ENCODE measurements at regions not wholly inside any gene's neighbourhood (a gene's known extent, or its start where the extent isn't known, plus 50 kb on each side); places are given as distances from the start of the nearest gene placed in this dataset.

- Histone ChIP-seq H3K27ac (ENCODE audit: low read depth, low read length) (no peak overlapping the region), H3K4me3 (ENCODE audit: low read depth, low read length) (no peak overlapping the region), H3K27me3 (ENCODE audit: insufficient read depth, low read length) (no peaks in the 10 kb centered on the region), H3K4me1 (ENCODE audit: control insufficient read depth, insufficient read depth, low read length, unreplicated experiment) (no peaks in the 10 kb centered on the region), H3K79me2 (ENCODE audit: control insufficient read depth, insufficient read depth, low read length, unreplicated experiment) (no peaks in the 10 kb centered on the region), H3K36me3 (ENCODE audit: insufficient read depth, low read length) (no peaks in the 10 kb centered on the region), H2AFZ (ENCODE audit: low read length, unreplicated experiment) (no peak overlapping the region)
Measured at GRCh38 chr2:181380581-181380980, 76.6 kb upstream of the ITGA4 start.

GRCh38 chr2:181384923-181385322, 72.3 kb upstream of the ITGA4 start:
- Histone ChIP-seq H3K4me3 (ENCODE audit: low read depth, low read length) (no peak overlapping the region), H3K4me1 (ENCODE audit: control insufficient read depth, insufficient read depth, low read length, unreplicated experiment) (no peaks in the 10 kb centered on the region), H2AFZ (ENCODE audit: low read length, unreplicated experiment) (no peak overlapping the region), H3K27ac (ENCODE audit: low read depth, low read length) (no peak overlapping the region), H3K27me3 (ENCODE audit: insufficient read depth, low read length) (no peaks in the 10 kb centered on the region), H3K36me3 (ENCODE audit: insufficient read depth, low read length) (no peaks in the 10 kb centered on the region), H3K79me2 (ENCODE audit: control insufficient read depth, insufficient read depth, low read length, unreplicated experiment) (no peaks in the 10 kb centered on the region)

- Histone ChIP-seq H3K27ac (ENCODE audit: low read depth, low read length) (no peak overlapping the region), H3K79me2 (ENCODE audit: control insufficient read depth, insufficient read depth, low read length, unreplicated experiment) (no peaks in the 10 kb centered on the region), H3K27me3 (ENCODE audit: insufficient read depth, low read length) (no peaks in the 10 kb centered on the region), H3K4me3 (ENCODE audit: low read depth, low read length) (no peak overlapping the region), H2AFZ (ENCODE audit: low read length, unreplicated experiment) (no peak overlapping the region), H3K4me1 (ENCODE audit: control insufficient read depth, insufficient read depth, low read length, unreplicated experiment) (no peaks in the 10 kb centered on the region), H3K36me3 (ENCODE audit: insufficient read depth, low read length) (no peaks in the 10 kb centered on the region)
Measured at GRCh38 chr2:181389524-181389923, 67.7 kb upstream of the ITGA4 start.

- no peaks in the 10 kb centered on the region for H3K4me1 ChIP-seq (ENCODE audit: control insufficient read depth, insufficient read depth, low read length, unreplicated experiment)
Measured at GRCh38 chr2:181393472-181393871, 63.7 kb upstream of the ITGA4 start.

GRCh38 chr2:181394741-181395437, 62.3 kb upstream of the ITGA4 start:
- Histone ChIP-seq H2AFZ (ENCODE audit: low read length, unreplicated experiment) (no peak overlapping the region), H3K79me2 (ENCODE audit: control insufficient read depth, insufficient read depth, low read length, unreplicated experiment) (no peaks in the 10 kb centered on the region), H3K4me1 (ENCODE audit: control insufficient read depth, insufficient read depth, low read length, unreplicated experiment) (no peaks in the 10 kb centered on the region), H3K27me3 (ENCODE audit: insufficient read depth, low read length) (no peaks in the 10 kb centered on the region), H3K27ac (ENCODE audit: low read depth, low read length) (no peak overlapping the region), H3K4me3 (ENCODE audit: low read depth, low read length) (no peak overlapping the region), H3K36me3 (ENCODE audit: insufficient read depth, low read length) (no peaks in the 10 kb centered on the region)

More at GRCh38 chr2:181393472-181393871, 63.7 kb upstream of the ITGA4 start:
- peak overlapping the region; percentile 82 for H2AFZ ChIP-seq (ENCODE audit: low read length, unreplicated experiment)
- H3K27ac ChIP-seq (ENCODE audit: low read depth, low read length) = peak overlapping the region; percentile 77
- H3K36me3 ChIP-seq (ENCODE audit: insufficient read depth, low read length) = no peaks in the 10 kb centered on the region
- no peaks in the 10 kb centered on the region for H3K79me2 ChIP-seq (ENCODE audit: control insufficient read depth, insufficient read depth, low read length, unreplicated experiment)
- peak overlapping the region; percentile 49 for H3K4me3 ChIP-seq (ENCODE audit: low read depth, low read length)
- H3K27me3 ChIP-seq (ENCODE audit: insufficient read depth, low read length) = no peaks in the 10 kb centered on the region

- H3K4me1 ChIP-seq (ENCODE audit: control insufficient read depth, insufficient read depth, low read length, unreplicated experiment) = no peaks in the 10 kb centered on the region
- no peak overlapping the region for H3K27ac ChIP-seq (ENCODE audit: low read depth, low read length)
- H3K36me3 ChIP-seq (ENCODE audit: insufficient read depth, low read length) = no peaks in the 10 kb centered on the region
- no peaks in the 10 kb centered on the region for H3K79me2 ChIP-seq (ENCODE audit: control insufficient read depth, insufficient read depth, low read length, unreplicated experiment)
- no peaks in the 10 kb centered on the region for H3K27me3 ChIP-seq (ENCODE audit: insufficient read depth, low read length)
- H2AFZ ChIP-seq (ENCODE audit: low read length, unreplicated experiment) = no peak overlapping the region
- no peak overlapping the region for H3K4me3 ChIP-seq (ENCODE audit: low read depth, low read length)
Measured at GRCh38 chr2:181395851-181396250, 61.3 kb upstream of the ITGA4 start.

- no peaks in the 10 kb centered on the region for H3K27me3 ChIP-seq (ENCODE audit: insufficient read depth, low read length)
- H3K36me3 ChIP-seq (ENCODE audit: insufficient read depth, low read length) = no peaks in the 10 kb centered on the region
- H3K79me2 ChIP-seq (ENCODE audit: control insufficient read depth, insufficient read depth, low read length, unreplicated experiment) = no peaks in the 10 kb centered on the region
- no peak overlapping the region for H2AFZ ChIP-seq (ENCODE audit: low read length, unreplicated experiment)
- no peaks in the 10 kb centered on the region for H3K4me1 ChIP-seq (ENCODE audit: control insufficient read depth, insufficient read depth, low read length, unreplicated experiment)
- no peak overlapping the region for H3K27ac ChIP-seq (ENCODE audit: low read depth, low read length)
- H3K4me3 ChIP-seq (ENCODE audit: low read depth, low read length) = no peak overlapping the region
Measured at GRCh38 chr2:181396256-181397123, 60.7 kb upstream of the ITGA4 start.

GRCh38 chr2:181397331-181397730, 59.9 kb upstream of the ITGA4 start:
- Histone ChIP-seq H3K27ac (ENCODE audit: low read depth, low read length) (no peak overlapping the region), H2AFZ (ENCODE audit: low read length, unreplicated experiment) (no peak overlapping the region), H3K4me1 (ENCODE audit: control insufficient read depth, insufficient read depth, low read length, unreplicated experiment) (no peaks in the 10 kb centered on the region)

GRCh38 chr2:181398000-181398399, 59.2 kb upstream of the ITGA4 start:
- Histone ChIP-seq H3K27ac (ENCODE audit: low read depth, low read length) (no peak overlapping the region), H3K4me1 (ENCODE audit: control insufficient read depth, insufficient read depth, low read length, unreplicated experiment) (no peaks in the 10 kb centered on the region), H3K27me3 (ENCODE audit: insufficient read depth, low read length) (no peaks in the 10 kb centered on the region), H2AFZ (ENCODE audit: low read length, unreplicated experiment) (no peak overlapping the region), H3K79me2 (ENCODE audit: control insufficient read depth, insufficient read depth, low read length, unreplicated experiment) (no peaks in the 10 kb centered on the region), H3K4me3 (ENCODE audit: low read depth, low read length) (no peak overlapping the region), H3K36me3 (ENCODE audit: insufficient read depth, low read length) (no peaks in the 10 kb centered on the region)

More at GRCh38 chr2:181397331-181397730, 59.9 kb upstream of the ITGA4 start:
- H3K4me3 ChIP-seq (ENCODE audit: low read depth, low read length) = no peak overlapping the region
- no peaks in the 10 kb centered on the region for H3K27me3 ChIP-seq (ENCODE audit: insufficient read depth, low read length)
- H3K79me2 ChIP-seq (ENCODE audit: control insufficient read depth, insufficient read depth, low read length, unreplicated experiment) = no peaks in the 10 kb centered on the region
- no peaks in the 10 kb centered on the region for H3K36me3 ChIP-seq (ENCODE audit: insufficient read depth, low read length)

GRCh38 chr2:181399027-181399426, 58.2 kb upstream of the ITGA4 start:
- Histone ChIP-seq H3K4me1 (ENCODE audit: control insufficient read depth, insufficient read depth, low read length, unreplicated experiment) (no peaks in the 10 kb centered on the region), H3K27ac (ENCODE audit: low read depth, low read length) (no peak overlapping the region), H3K4me3 (ENCODE audit: low read depth, low read length) (no peak overlapping the region), H3K27me3 (ENCODE audit: insufficient read depth, low read length) (no peaks in the 10 kb centered on the region), H2AFZ (ENCODE audit: low read length, unreplicated experiment) (no peak overlapping the region), H3K79me2 (ENCODE audit: control insufficient read depth, insufficient read depth, low read length, unreplicated experiment) (no peaks in the 10 kb centered on the region), H3K36me3 (ENCODE audit: insufficient read depth, low read length) (no peaks in the 10 kb centered on the region)

GRCh38 chr2:181404472-181404871, 52.7 kb upstream of the ITGA4 start:
- Histone ChIP-seq H3K27me3 (ENCODE audit: insufficient read depth, low read length) (no peaks in the 10 kb centered on the region), H3K27ac (ENCODE audit: low read depth, low read length) (no peak overlapping the region), H2AFZ (ENCODE audit: low read length, unreplicated experiment) (no peak overlapping the region), H3K4me1 (ENCODE audit: control insufficient read depth, insufficient read depth, low read length, unreplicated experiment) (no peaks in the 10 kb centered on the region), H3K79me2 (ENCODE audit: control insufficient read depth, insufficient read depth, low read length, unreplicated experiment) (no peaks in the 10 kb centered on the region), H3K4me3 (ENCODE audit: low read depth, low read length) (no peak overlapping the region), H3K36me3 (ENCODE audit: insufficient read depth, low read length) (no peaks in the 10 kb centered on the region)
